Natural killer cell (primary cell): ENCODE measurements at regions not wholly inside any gene's neighbourhood (a gene's known extent, or its start where the extent isn't known, plus 50 kb on each side); places are given as distances from the start of the nearest gene placed in this dataset.

Experiments
- ATAC-seq, 3 donors: fragments of 150-1000 bp in 2 of 3; fragments of 200-7000 bp in 1 of 3; cut with Tn5 transposase; 1 replicate in 1 of 3; 2 replicates in 2 of 3; pipeline ENCODE4 v1.10.0; 2021; ENCODE audit warnings: mild to moderate bottlenecking in 2 of 3, moderate library complexity in 2 of 3
- DNase-seq, 2 donors: peaks; one replicate each; pipeline versions ENCODE4 v3.0.0 to v3.0.0-alpha.2; 2013 to 2021; ENCODE audit warnings: mixed read lengths in 1 of 2
- H3K27ac ChIP-seq: one replicate; pipeline ENCODE4 v1.5.1; 2013; ENCODE audit warnings: mild to moderate bottlenecking, low read length
- H3K27me3 ChIP-seq: one replicate; pipeline ENCODE4 v1.6.1; 2013; ENCODE audit warnings: low read length; ENCODE audit not compliant: control insufficient read depth, insufficient read depth
- H3K36me3 ChIP-seq: one replicate; pipeline ENCODE4 v1.6.1; 2013; ENCODE audit warnings: low read length; ENCODE audit not compliant: control insufficient read depth, insufficient read depth
- H3K4me1 ChIP-seq: one replicate; pipeline ENCODE4 v1.6.1; 2013; ENCODE audit warnings: low read length; ENCODE audit not compliant: control insufficient read depth, insufficient read depth
- H3K4me3 ChIP-seq: one replicate; pipeline ENCODE4 v1.5.1; 2013; ENCODE audit warnings: low read length
- H3K9me3 ChIP-seq: one replicate; pipeline ENCODE4 v1.6.1; 2013; ENCODE audit warnings: low read length; ENCODE audit not compliant: control insufficient read depth, insufficient read depth
- H3K27ac Mint-ChIP-seq, 2 donors: one replicate each; pipeline ENCODE4 v1.8.0; 2022; ENCODE audit warnings: mild to moderate bottlenecking in 2 of 2, mixed read lengths in 2 of 2, moderate library complexity in 1 of 2
- H3K27me3 Mint-ChIP-seq, 2 donors: one replicate each; pipeline ENCODE4 v1.8.0; 2022; ENCODE audit warnings: low read depth in 2 of 2, mixed read lengths in 2 of 2
- H3K36me3 Mint-ChIP-seq: one replicate; pipeline ENCODE4 v1.8.0; 2022; ENCODE audit warnings: mixed read lengths
- H3K4me1 Mint-ChIP-seq, 2 donors: one replicate each; pipeline ENCODE4 v1.8.0; 2022; ENCODE audit warnings: mixed read lengths in 2 of 2
- H3K4me3 Mint-ChIP-seq: one replicate; pipeline ENCODE4 v1.8.0; 2022; ENCODE audit warnings: mild to moderate bottlenecking, moderate library complexity, mixed read lengths
- H3K9me3 Mint-ChIP-seq, 2 donors: one replicate each; pipeline ENCODE4 v1.8.0; 2022; ENCODE audit warnings: mixed read lengths in 2 of 2
- WGBS: methylation state at CpG from one replicate; pipeline ENCODE4 v1.1.7; 2013; ENCODE audit warnings: missing lambda C conversion rate; ENCODE audit not compliant: insufficient coverage; 5-methylcytosine and 5-hydroxymethylcytosine counted together
- intact Hi-C: fragments of 100-400 bp; cut with micrococcal nuclease; formaldehyde crosslinking; loops from one replicate; pipeline ENCODE4 v1.14.2; 2022
- TF ChIP-seq, protein P1 (sequence below): fragments of 200-600 bp; IDR thresholded peaks from one replicate; pipeline ENCODE4 v1.8.0; 2022; ENCODE audit warnings: antibody characterized with exemption

- H3K4me3 Mint-ChIP-seq = no peak overlapping the region
- TF ChIP-seq, protein P1, sequence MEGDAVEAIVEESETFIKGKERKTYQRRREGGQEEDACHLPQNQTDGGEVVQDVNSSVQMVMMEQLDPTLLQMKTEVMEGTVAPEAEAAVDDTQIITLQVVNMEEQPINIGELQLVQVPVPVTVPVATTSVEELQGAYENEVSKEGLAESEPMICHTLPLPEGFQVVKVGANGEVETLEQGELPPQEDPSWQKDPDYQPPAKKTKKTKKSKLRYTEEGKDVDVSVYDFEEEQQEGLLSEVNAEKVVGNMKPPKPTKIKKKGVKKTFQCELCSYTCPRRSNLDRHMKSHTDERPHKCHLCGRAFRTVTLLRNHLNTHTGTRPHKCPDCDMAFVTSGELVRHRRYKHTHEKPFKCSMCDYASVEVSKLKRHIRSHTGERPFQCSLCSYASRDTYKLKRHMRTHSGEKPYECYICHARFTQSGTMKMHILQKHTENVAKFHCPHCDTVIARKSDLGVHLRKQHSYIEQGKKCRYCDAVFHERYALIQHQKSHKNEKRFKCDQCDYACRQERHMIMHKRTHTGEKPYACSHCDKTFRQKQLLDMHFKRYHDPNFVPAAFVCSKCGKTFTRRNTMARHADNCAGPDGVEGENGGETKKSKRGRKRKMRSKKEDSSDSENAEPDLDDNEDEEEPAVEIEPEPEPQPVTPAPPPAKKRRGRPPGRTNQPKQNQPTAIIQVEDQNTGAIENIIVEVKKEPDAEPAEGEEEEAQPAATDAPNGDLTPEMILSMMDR = no peak
- H3K9me3 Mint-ChIP-seq = no peaks in the 10 kb centered on the region
- ATAC-seq = no peak
- Histone ChIP-seq H3K36me3 (no peaks in the 10 kb centered on the region), H3K27me3 (no peaks in the 10 kb centered on the region), H3K9me3 (no peaks in the 10 kb centered on the region), H3K4me1 (no peaks in the 10 kb centered on the region), H3K27ac (no peak overlapping the region), H3K4me3 (no peak overlapping the region)
- 90% methylated on average over 17 of the region's 19 CpGs for WGBS
- no peak overlapping the region for H3K27ac Mint-ChIP-seq
- no peaks in the 10 kb centered on the region for H3K4me1 Mint-ChIP-seq
- H3K36me3 Mint-ChIP-seq = no peaks in the 10 kb centered on the region
- peaks cover 0 to 2% of the 10 kb centered on the region in 2 donors for H3K27me3 Mint-ChIP-seq
- no peak for DNase-seq
- intact Hi-C loops = no loop called here
These were observed 170.3 kb downstream of the GLI2 start for GRCh38 chr2:120905824-120906571.

- 85% methylated on average over 6 of the region's 6 CpGs for WGBS
- no peak overlapping the region for H3K4me3 Mint-ChIP-seq
- H3K27ac ChIP-seq = no peak overlapping the region
- intact Hi-C loops = no loop called here
- H3K4me3 ChIP-seq = no peak overlapping the region
- H3K27me3 Mint-ChIP-seq = peaks cover 0 to 2% of the 10 kb centered on the region in 2 donors
- H3K36me3 Mint-ChIP-seq = no peaks in the 10 kb centered on the region
- TF ChIP-seq, protein P1 = no peak
- H3K4me1 Mint-ChIP-seq = no peaks in the 10 kb centered on the region
- H3K27me3 ChIP-seq = no peaks in the 10 kb centered on the region
- no peaks in the 10 kb centered on the region for H3K9me3 ChIP-seq
- no peak overlapping the region for H3K27ac Mint-ChIP-seq
- DNase-seq (no peak), ATAC-seq (no peak)
- no peaks in the 10 kb centered on the region for H3K36me3 ChIP-seq
- H3K4me1 ChIP-seq = no peaks in the 10 kb centered on the region
- no peaks in the 10 kb centered on the region for H3K9me3 Mint-ChIP-seq
These were observed 171.2 kb downstream of the GLI2 start for GRCh38 chr2:120906914-120907313.

DNA sequence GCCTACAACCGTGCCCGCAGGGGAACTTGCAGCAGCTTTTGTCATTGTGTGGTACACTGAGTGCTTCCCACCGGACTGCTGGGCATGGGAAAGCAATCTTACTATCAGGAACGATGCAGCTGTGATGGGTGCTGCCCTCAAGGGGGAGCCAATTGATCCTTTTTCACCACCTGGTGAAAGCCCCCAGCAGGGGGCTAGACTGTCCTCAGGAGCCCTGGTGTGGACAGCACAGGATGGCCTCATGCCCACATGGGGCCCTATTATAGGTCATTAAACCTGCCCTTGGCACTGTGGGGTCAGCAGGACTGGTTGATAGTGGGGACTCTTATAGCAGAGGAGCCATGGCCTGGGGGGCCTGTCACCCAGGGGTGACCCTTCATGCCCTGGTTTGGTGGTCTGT lies 172.2 kb downstream of the GLI2 start:
- H3K4me3 ChIP-seq = no peak overlapping the region
- DNase-seq = no peak

More for the DNA sequence above, 172.2 kb downstream of the GLI2 start:
- 87% methylated on average over 4 of the region's 4 CpGs for WGBS
- Mint-ChIP-seq H3K36me3 (no peaks in the 10 kb centered on the region), H3K27ac (no peak overlapping the region), H3K4me3 (no peak overlapping the region), H3K27me3 (no peaks in the 10 kb centered on the region), H3K4me1 (no peaks in the 10 kb centered on the region), H3K9me3 (no peaks in the 10 kb centered on the region)
- H3K36me3 ChIP-seq = no peaks in the 10 kb centered on the region
- no peak for ATAC-seq
- H3K27ac ChIP-seq = no peak overlapping the region
- no peaks in the 10 kb centered on the region for H3K9me3 ChIP-seq
- H3K27me3 ChIP-seq = no peaks in the 10 kb centered on the region
- no peaks in the 10 kb centered on the region for H3K4me1 ChIP-seq
- TF ChIP-seq, protein P1 = no peak
- intact Hi-C loops = no loop called here
